GM12892 (cell line): ENCODE measurements at regions not wholly inside any gene's neighbourhood (a gene's known extent, or its start where the extent isn't known, plus 50 kb on each side); places are given as distances from the start of the nearest gene placed in this dataset.

ENCODE experiments used
- POLR2A ChIP-seq: IDR thresholded peaks from 2 replicates; pipeline ENCODE4 v1.6.1; 2011; ENCODE audit warnings: low read depth, low read length, control low read depth
- POLR2AphosphoS5 ChIP-seq: IDR thresholded peaks from 2 replicates; pipeline ENCODE4 v1.6.1; 2011; ENCODE audit warnings: low read depth, low read length, control low read depth

DNA sequence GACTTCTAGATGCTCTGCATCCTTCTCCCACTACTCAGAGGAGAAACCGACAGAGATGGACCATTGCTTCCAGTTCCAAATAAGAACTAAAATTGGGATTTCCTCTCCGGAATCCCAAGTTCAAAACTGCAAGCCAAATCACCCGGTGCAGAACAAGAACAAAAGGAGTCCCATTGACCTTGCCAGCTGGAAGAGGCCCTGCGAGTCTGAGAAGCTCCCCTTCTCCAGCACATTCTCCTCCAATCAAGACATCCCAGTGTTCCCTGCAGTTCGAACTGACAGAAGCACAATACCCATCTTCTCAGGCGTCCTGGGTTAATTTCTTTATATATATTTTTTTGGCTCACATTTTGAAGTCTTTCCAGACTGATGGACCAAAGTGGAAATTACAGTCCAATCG is 195.3 kb upstream of the MEIS1 start:
- no peak for TF ChIP-seq POLR2AphosphoS5
- no peak for TF ChIP-seq POLR2A
